ENCODE measurements at regions not wholly inside any gene's neighbourhood (a gene's known extent, or its start where the extent isn't known, plus 50 kb on each side); places are given as distances from the start of the nearest gene placed in this dataset.

DNA sequence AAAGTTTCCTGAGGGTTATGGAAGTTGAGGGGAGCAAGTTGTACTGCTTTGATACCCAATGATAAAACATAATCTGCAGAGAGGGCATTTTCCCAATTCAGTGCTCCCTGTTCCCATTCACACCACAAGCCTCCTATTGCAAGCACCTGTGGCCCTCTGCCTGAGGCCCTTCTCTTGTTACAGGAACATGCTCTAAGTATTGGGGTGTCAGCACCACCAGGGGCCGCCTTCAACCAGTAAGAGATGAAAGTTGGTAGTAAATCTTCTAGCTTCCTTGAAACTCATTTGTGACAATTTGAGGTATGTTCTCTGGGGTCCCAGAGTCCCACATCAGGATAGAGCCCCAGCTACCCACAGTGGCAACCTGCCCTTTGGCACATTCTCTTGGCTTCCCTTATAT lies 265.4 kb upstream of the ARHGEF26 start:
- TF ChIP-seq, protein P1, sequence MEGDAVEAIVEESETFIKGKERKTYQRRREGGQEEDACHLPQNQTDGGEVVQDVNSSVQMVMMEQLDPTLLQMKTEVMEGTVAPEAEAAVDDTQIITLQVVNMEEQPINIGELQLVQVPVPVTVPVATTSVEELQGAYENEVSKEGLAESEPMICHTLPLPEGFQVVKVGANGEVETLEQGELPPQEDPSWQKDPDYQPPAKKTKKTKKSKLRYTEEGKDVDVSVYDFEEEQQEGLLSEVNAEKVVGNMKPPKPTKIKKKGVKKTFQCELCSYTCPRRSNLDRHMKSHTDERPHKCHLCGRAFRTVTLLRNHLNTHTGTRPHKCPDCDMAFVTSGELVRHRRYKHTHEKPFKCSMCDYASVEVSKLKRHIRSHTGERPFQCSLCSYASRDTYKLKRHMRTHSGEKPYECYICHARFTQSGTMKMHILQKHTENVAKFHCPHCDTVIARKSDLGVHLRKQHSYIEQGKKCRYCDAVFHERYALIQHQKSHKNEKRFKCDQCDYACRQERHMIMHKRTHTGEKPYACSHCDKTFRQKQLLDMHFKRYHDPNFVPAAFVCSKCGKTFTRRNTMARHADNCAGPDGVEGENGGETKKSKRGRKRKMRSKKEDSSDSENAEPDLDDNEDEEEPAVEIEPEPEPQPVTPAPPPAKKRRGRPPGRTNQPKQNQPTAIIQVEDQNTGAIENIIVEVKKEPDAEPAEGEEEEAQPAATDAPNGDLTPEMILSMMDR (conservative IDR thresholded peaks at IDR 0.05; ENCODE audit: low read length), result no peak
- TF ChIP-seq EZH2phosphoT487 (IDR thresholded peaks at IDR 0.05; ENCODE audit: borderline replicate concordance, low read depth, low read length), result no peak
